Peyer's patch (tissue), 4 donors: ENCODE measurements at regions not wholly inside any gene's neighbourhood (a gene's known extent, or its start where the extent isn't known, plus 50 kb on each side); places are given as distances from the start of the nearest gene placed in this dataset.

Source experiments
- DNase-seq, 3 donors: peaks; one replicate each; pipeline ENCODE4 v3.0.0-alpha.2; 2017 to 2019
- H3K27ac ChIP-seq, 4 donors: fragments of 200-600 bp; sonication (generic); one replicate each; pipeline ENCODE4 v1.5.1; 2016 to 2019
- H3K27me3 ChIP-seq, 2 donors: fragments of 200-600 bp; sonication (generic); one replicate each; pipeline ENCODE4 v1.5.1; 2019
- H3K36me3 ChIP-seq, 3 donors: fragments of 200-600 bp; sonication (generic); one replicate each; pipeline ENCODE4 v1.5.1; 2016 to 2019
- H3K4me1 ChIP-seq, 4 donors: fragments of 200-600 bp; sonication (generic); one replicate each; pipeline ENCODE4 v1.5.1; 2016 to 2019
- H3K4me3 ChIP-seq, 4 donors: fragments of 200-600 bp; sonication (generic); 1 replicate in 3 of 4; 2 replicates in 1 of 4; pipeline ENCODE4 v1.5.1; 2016 to 2019; ENCODE audit warnings: mild to moderate bottlenecking in 1 of 4
- H3K9me3 ChIP-seq, 4 donors: fragments of 200-600 bp; sonication (generic); one replicate each; pipeline ENCODE4 v1.5.1; 2016 to 2019; ENCODE audit warnings: mild to moderate bottlenecking in 1 of 4
- CTCF ChIP-seq, 6 experiments: fragments of 450-650 bp in 4 of 6; fragments of 200-600 bp in 2 of 6; sonication (generic) in 1 of 6; IDR thresholded peaks; one replicate each; pipeline ENCODE4 v1.5.1; 2017 to 2019; ENCODE audit warnings: antibody characterized with exemption in 6 of 6, mild to moderate bottlenecking in 3 of 6, moderate library complexity in 1 of 6
- POLR2A ChIP-seq, 2 donors: fragments of 450-650 bp; IDR thresholded peaks; one replicate each; pipeline ENCODE4 v1.5.1; 2017; ENCODE audit warnings: antibody characterized with exemption in 2 of 2, mild to moderate bottlenecking in 2 of 2, moderate library complexity in 2 of 2

GRCh38 chr2:204191574-204191973 is 255.0 kb downstream of the ICOS start:
- Histone ChIP-seq H3K4me1 (no peaks in the 10 kb centered on the region), H3K27me3 (no peaks in the 10 kb centered on the region), H3K36me3 (no peaks in the 10 kb centered on the region), H3K27ac (no peak overlapping the region), H3K4me3 (no peak overlapping the region), H3K9me3 (no peaks in the 10 kb centered on the region)
- TF ChIP-seq POLR2A (IDR thresholded peaks at IDR 0.05) (no peak), CTCF (IDR thresholded peaks at IDR 0.05) (no peak)
- no peak for DNase-seq

- H3K9me3 ChIP-seq = no peaks in the 10 kb centered on the region
- H3K4me3 ChIP-seq = no peak overlapping the region
- TF ChIP-seq POLR2A (IDR thresholded peaks at IDR 0.05) (no peak), CTCF (IDR thresholded peaks at IDR 0.05) (no peak)
- H3K4me1 ChIP-seq = no peaks in the 10 kb centered on the region
- no peak overlapping the region for H3K27ac ChIP-seq
- DNase-seq = no peak
- H3K27me3 ChIP-seq = no peaks in the 10 kb centered on the region
- H3K36me3 ChIP-seq = no peaks in the 10 kb centered on the region
Observed at GRCh38 chr2:204195498-204195897, 258.9 kb downstream of the ICOS start.

GRCh38 chr2:204197336-204198005 is 260.9 kb downstream of the ICOS start:
- Histone ChIP-seq H3K9me3 (no peaks in the 10 kb centered on the region), H3K4me3 (no peak overlapping the region), H3K4me1 (no peaks in the 10 kb centered on the region), H3K36me3 (no peaks in the 10 kb centered on the region), H3K27ac (no peak overlapping the region), H3K27me3 (no peaks in the 10 kb centered on the region)
- no peak for DNase-seq
- no peak for TF ChIP-seq POLR2A (IDR thresholded peaks at IDR 0.05)
- no peak for TF ChIP-seq CTCF (IDR thresholded peaks at IDR 0.05)

- H3K27ac ChIP-seq = no peak overlapping the region
- DNase-seq = no peak
- no peak for TF ChIP-seq POLR2A (IDR thresholded peaks at IDR 0.05)
- no peak for TF ChIP-seq CTCF (IDR thresholded peaks at IDR 0.05)
- H3K27me3 ChIP-seq = no peaks in the 10 kb centered on the region
- H3K36me3 ChIP-seq = no peaks in the 10 kb centered on the region
- H3K9me3 ChIP-seq = no peaks in the 10 kb centered on the region
- H3K4me3 ChIP-seq = no peak overlapping the region
- no peaks in the 10 kb centered on the region for H3K4me1 ChIP-seq
Observed at GRCh38 chr2:204199357-204199756, 262.8 kb downstream of the ICOS start.

GRCh38 chr2:204201507-204201906 is 264.9 kb downstream of the ICOS start:
- Histone ChIP-seq H3K36me3 (no peaks in the 10 kb centered on the region), H3K27ac (no peak overlapping the region), H3K27me3 (no peaks in the 10 kb centered on the region), H3K9me3 (no peaks in the 10 kb centered on the region), H3K4me1 (no peaks in the 10 kb centered on the region), H3K4me3 (no peak overlapping the region)
- DNase-seq = no peak
- no peak for TF ChIP-seq POLR2A (IDR thresholded peaks at IDR 0.05)
- no peak for TF ChIP-seq CTCF (IDR thresholded peaks at IDR 0.05)

- Histone ChIP-seq H3K36me3 (no peaks in the 10 kb centered on the region), H3K27ac (no peak overlapping the region), H3K27me3 (no peaks in the 10 kb centered on the region), H3K9me3 (no peaks in the 10 kb centered on the region), H3K4me1 (no peaks in the 10 kb centered on the region), H3K4me3 (no peak overlapping the region)
- TF ChIP-seq POLR2A (IDR thresholded peaks at IDR 0.05) (no peak), CTCF (IDR thresholded peaks at IDR 0.05) (no peak)
- DNase-seq = no peak
Observed at GRCh38 chr2:204202253-204202652, 265.7 kb downstream of the ICOS start.
